ENCODE measurements at regions not wholly inside any gene's neighbourhood (a gene's known extent, or its start where the extent isn't known, plus 50 kb on each side); places are given as distances from the start of the nearest gene placed in this dataset.

GRCh38 chr13:29937379-29937778 is 87.0 kb upstream of the UBL3 start:
- no peak overlapping the region for H2BK12ac ChIP-seq (ENCODE audit: low read depth, low read length)
- no peaks in the 10 kb centered on the region for H3K9me3 ChIP-seq (ENCODE audit: insufficient read depth in 2 of 2, low read depth in 1 of 2, low read length in 1 of 2)
- no peak overlapping the region for H2BK5ac ChIP-seq (ENCODE audit: low read depth, low read length)
- no peaks in the 10 kb centered on the region for H3K79me2 ChIP-seq (ENCODE audit: control insufficient read depth in 1 of 2, insufficient read depth in 2 of 2, low read length in 2 of 2)
- H3K4me1 ChIP-seq (replicated peaks in 1 of 4; ENCODE audit: control insufficient read depth in 3 of 4, insufficient read depth in 4 of 4, low read length in 3 of 4) = peaks cover 2 to 22% (median 11%) of the 10 kb centered on the region in 4 experiments; a peak in 6 of 7 replicates
- no peak overlapping the region for H2BK15ac ChIP-seq (ENCODE audit: low read length)
- H3K14ac ChIP-seq (ENCODE audit: insufficient read length) = no peak overlapping the region
- no peak overlapping the region for H3K27ac ChIP-seq (ENCODE audit: low read depth, low read length)
- ChIA-PET CTCF (ENCODE audit: partially characterized antibody) (interaction anchor here (0.8 to 11.0 kb wide), 4 partner anchors 11 to 175 kb away, joined by 4 to 97 read pairs (median 8); no protein-coding TSS in a partner anchor), POLR2A (ENCODE audit: partially characterized antibody) (interaction anchor here (1.8 kb wide), 1 partner anchor 13 kb away, joined by 5 read pairs; no protein-coding TSS in a partner anchor)
- H4K20me1 ChIP-seq (replicated peaks in 1 of 2; ENCODE audit: control insufficient read depth in 1 of 2, insufficient read depth in 2 of 2, low read length in 2 of 2) = no peaks in the 10 kb centered on the region
- no peak for DNase-seq (ENCODE audit: low read depth in 1 of 2, low spot score in 2 of 2)
- peaks cover 0 to 11% (median 8%) of the 10 kb centered on the region in 4 experiments; a peak in 3 of 7 replicates for H3K27me3 ChIP-seq (replicated peaks in 1 of 4; ENCODE audit: control insufficient read depth in 3 of 4, extremely low read depth in 1 of 4, insufficient read depth in 3 of 4, low read length in 3 of 4)
- no peak overlapping the region for H2AK5ac ChIP-seq (ENCODE audit: low read depth, low read length)
- no peak overlapping the region for H3K4me2 ChIP-seq (ENCODE audit: insufficient read depth in 1 of 2, low read depth in 2 of 2, low read length in 2 of 2)
- TF ChIP-seq POU5F1 (IDR thresholded peaks at IDR 0.05; ENCODE audit: low read depth, low read length) = no peak
- TF ChIP-seq CEBPB (IDR thresholded peaks at IDR 0.05; ENCODE audit: low read depth, low read length) = 0 out of 2 replicates have a peak, but pooled peaks have one; percentile 11
- no peak overlapping the region for H4K8ac ChIP-seq (ENCODE audit: extremely low read depth, insufficient read depth, low read length)
- no peaks in the 10 kb centered on the region for H3K36me3 ChIP-seq (ENCODE audit: control insufficient read depth in 2 of 4, insufficient read depth in 4 of 4, low read length in 3 of 4)
- FAIRE-seq = no peak
- H3K56ac ChIP-seq (replicated peaks; ENCODE audit: insufficient read length, low read depth, low read length) = no peak overlapping the region
- no peak overlapping the region for H3K4me3 ChIP-seq (ENCODE audit: extremely low read depth in 1 of 4, insufficient read depth in 2 of 4, low read depth in 3 of 4, low read length in 4 of 4)
- H2BK20ac ChIP-seq (ENCODE audit: low read length) = peak overlapping the region; percentile 15; the same call in 1 of the 2 replicates
- no peak overlapping the region for H4K5ac ChIP-seq (ENCODE audit: insufficient read length, low read depth, low read length)
- no peak overlapping the region for H4K91ac ChIP-seq (replicated peaks; ENCODE audit: insufficient read length, low read length)
- no peak overlapping the region for H3K4ac ChIP-seq (replicated peaks; ENCODE audit: insufficient read length, low read depth, low read length)
- WGBS, 2 experiments (ENCODE audit: extremely low coverage in 1 of 2, insufficient coverage in 1 of 2, insufficient read length in 1 of 2, insufficient replicate concordance in 2 of 2, low coverage in 1 of 2, low lambda C conversion rate in 2 of 2, missing lambda C conversion rate in 1 of 2) = 88% methylated on average over 11 of the region's 12 CpGs; no CpG with 5 or more reads in 1 of the 2 experiments
- H3K23me2 ChIP-seq (ENCODE audit: low read depth, low read length) = no peaks in the 10 kb centered on the region; the same call in 1 of the 2 replicates
- H2AFZ ChIP-seq (ENCODE audit: low read length) = no peak overlapping the region
- H2BK120ac ChIP-seq (replicated peaks; ENCODE audit: low read depth, low read length) = no peak overlapping the region
- no peak overlapping the region for H3K23ac ChIP-seq (ENCODE audit: insufficient read length)
- H3K18ac ChIP-seq (ENCODE audit: extremely low read depth, low read length) = no peak overlapping the region
- H3K79me1 ChIP-seq (ENCODE audit: low read depth, low read length) = no peaks in the 10 kb centered on the region
- no peak overlapping the region for H3K9ac ChIP-seq (replicated peaks in 1 of 4; ENCODE audit: extremely low read depth in 1 of 4, low read depth in 3 of 4, low read length in 3 of 4)
